ENCODE measurements at regions not wholly inside any gene's neighbourhood (a gene's known extent, or its start where the extent isn't known, plus 50 kb on each side); places are given as distances from the start of the nearest gene placed in this dataset.

DNA sequence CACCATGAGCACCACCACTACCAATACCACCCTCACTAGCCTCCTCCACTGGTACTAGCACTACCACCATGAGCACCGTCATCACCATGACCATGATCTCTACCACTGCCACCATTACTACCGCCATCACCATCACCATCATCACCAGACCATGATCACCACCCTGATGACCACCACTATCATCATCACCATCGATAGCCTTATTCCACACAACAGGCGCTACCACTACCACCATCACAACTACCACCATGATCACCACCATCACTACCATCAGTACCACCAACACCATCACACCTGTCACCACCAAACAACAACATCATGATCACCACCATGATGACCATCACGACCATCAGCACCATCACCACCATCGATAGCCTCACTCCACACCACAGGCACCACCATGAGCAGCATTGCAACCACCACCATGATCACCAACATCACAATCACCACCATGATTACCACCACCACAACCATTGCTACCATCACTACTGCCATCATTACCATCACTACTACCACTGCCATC is 56.6 kb upstream of the CASZ1 start:
- TF ChIP-seq EP300 (IDR thresholded peaks at IDR 0.05; ENCODE audit: borderline replicate concordance) (no peak), RAD21 (IDR thresholded peaks at IDR 0.05; ENCODE audit: low read depth) (no peak), TCF12 (IDR thresholded peaks at IDR 0.05; ENCODE audit: low read depth) (no peak), YY1 (IDR thresholded peaks at IDR 0.05; ENCODE audit: low read depth) (no peak), TAF1 (IDR thresholded peaks at IDR 0.05; ENCODE audit: low read depth) (no peak), TEAD4 (IDR thresholded peaks at IDR 0.05) (no peak), CREB1 (IDR thresholded peaks at IDR 0.05; ENCODE audit: low read depth) (no peak), EGR1 (IDR thresholded peaks at IDR 0.05) (no peak), NFIC (IDR thresholded peaks at IDR 0.05) (no peak), CEBPB (IDR thresholded peaks at IDR 0.05) (no peak)
- TF ChIP-seq, protein P1, sequence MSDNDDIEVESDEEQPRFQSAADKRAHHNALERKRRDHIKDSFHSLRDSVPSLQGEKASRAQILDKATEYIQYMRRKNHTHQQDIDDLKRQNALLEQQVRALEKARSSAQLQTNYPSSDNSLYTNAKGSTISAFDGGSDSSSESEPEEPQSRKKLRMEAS (IDR thresholded peaks at IDR 0.05), result no peak
- TF ChIP-seq, protein P2, sequence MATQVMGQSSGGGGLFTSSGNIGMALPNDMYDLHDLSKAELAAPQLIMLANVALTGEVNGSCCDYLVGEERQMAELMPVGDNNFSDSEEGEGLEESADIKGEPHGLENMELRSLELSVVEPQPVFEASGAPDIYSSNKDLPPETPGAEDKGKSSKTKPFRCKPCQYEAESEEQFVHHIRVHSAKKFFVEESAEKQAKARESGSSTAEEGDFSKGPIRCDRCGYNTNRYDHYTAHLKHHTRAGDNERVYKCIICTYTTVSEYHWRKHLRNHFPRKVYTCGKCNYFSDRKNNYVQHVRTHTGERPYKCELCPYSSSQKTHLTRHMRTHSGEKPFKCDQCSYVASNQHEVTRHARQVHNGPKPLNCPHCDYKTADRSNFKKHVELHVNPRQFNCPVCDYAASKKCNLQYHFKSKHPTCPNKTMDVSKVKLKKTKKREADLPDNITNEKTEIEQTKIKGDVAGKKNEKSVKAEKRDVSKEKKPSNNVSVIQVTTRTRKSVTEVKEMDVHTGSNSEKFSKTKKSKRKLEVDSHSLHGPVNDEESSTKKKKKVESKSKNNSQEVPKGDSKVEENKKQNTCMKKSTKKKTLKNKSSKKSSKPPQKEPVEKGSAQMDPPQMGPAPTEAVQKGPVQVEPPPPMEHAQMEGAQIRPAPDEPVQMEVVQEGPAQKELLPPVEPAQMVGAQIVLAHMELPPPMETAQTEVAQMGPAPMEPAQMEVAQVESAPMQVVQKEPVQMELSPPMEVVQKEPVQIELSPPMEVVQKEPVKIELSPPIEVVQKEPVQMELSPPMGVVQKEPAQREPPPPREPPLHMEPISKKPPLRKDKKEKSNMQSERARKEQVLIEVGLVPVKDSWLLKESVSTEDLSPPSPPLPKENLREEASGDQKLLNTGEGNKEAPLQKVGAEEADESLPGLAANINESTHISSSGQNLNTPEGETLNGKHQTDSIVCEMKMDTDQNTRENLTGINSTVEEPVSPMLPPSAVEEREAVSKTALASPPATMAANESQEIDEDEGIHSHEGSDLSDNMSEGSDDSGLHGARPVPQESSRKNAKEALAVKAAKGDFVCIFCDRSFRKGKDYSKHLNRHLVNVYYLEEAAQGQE (IDR thresholded peaks at IDR 0.05; ENCODE audit: low read depth), result no peak

Measured in Ishikawa (cell line).